NT2/D1 (cell line): ENCODE measurements at regions not wholly inside any gene's neighbourhood (a gene's known extent, or its start where the extent isn't known, plus 50 kb on each side); places are given as distances from the start of the nearest gene placed in this dataset.

Experiments
- SUZ12 ChIP-seq: IDR thresholded peaks from 2 replicates; pipeline ENCODE4 v1.6.1; 2011; ENCODE audit not compliant: insufficient read length, insufficient read depth; ENCODE audit errors: extremely low read depth
- YY1 ChIP-seq: IDR thresholded peaks from 2 replicates; pipeline ENCODE4 v1.6.1; 2011; ENCODE audit not compliant: insufficient read length, insufficient read depth

- no peak for TF ChIP-seq YY1
- TF ChIP-seq SUZ12: no peak
These were observed 1001.6 kb upstream of the IGFBP7 start for GRCh38 chr4:58111818-58112217.
